ENCODE measurements at regions not wholly inside any gene's neighbourhood (a gene's known extent, or its start where the extent isn't known, plus 50 kb on each side); places are given as distances from the start of the nearest gene placed in this dataset.
"Not testable (repeated sequence)": the region's sequence is repeated elsewhere in the genome, so short reads cannot be mapped to it uniquely, and the experiment has no call there.

DNA sequence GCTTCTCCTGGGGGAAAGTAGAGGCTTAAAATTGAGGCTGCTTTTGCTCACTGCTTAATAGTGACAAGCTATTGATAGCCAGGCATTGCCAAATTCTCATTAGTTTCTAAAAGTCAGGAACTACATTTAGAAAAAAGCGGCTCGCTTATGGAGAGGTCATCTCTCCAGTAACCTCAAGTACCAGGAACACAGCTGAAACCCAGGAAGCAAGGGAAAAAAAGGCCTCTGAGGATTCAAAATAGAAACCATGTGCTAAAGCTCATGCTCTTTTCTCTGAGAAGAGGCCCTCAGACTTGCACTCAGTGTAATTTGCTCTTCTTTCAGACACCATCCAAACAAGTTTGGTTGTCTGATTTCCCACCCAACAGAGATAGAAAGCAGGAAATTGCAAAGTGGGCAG is 261.4 kb upstream of the USP25 start (continued):
- no peak for TF ChIP-seq MZF1 (tag by site-specific recombination; IDR thresholded peaks at IDR 0.05; ENCODE audit: borderline replicate concordance)

DNA sequence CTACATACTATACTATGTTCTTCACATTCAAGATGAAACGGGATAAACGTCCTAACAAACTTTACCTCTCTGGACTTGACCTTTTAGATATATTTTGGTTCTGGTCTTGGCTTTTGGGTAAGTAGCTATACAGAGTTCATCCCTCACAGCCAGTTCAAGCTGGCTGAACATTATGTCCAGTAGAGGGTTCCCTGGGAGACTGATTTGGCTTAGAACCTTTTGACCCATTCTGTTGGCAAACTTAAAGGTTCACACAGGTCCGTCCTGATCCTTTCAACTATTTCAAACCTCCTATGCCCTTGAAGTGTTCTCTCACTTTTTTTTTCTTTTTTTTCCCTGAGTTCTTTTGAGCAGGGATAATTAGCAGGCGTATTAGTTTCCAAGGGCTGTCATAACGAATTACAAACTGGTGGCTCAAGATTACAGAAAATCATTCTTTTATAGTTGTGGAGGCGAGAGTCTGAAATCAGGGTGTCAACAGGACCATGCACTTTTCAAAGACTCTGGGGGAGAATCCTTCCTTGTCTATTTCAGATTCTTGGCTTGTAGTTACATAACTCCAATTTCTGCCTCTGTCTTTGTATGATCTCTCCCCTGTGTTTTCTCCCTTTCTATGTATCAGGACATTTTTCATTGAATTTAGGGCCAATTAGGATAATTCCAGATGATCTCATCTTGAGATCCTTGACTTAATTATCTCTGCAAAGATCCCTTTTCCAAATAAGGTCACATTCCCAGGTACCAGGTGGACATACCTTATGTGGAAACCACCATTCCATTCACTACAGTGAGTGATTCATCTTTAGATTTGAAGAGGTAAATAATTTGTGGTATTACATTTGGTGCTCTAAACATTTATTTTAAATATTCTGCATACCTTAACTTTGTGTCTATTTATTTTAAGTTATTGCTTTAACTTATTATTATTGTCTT is 257.4 kb upstream of the USP25 start:
- no peaks in the 10 kb centered on the region for H3K9me3 ChIP-seq (ENCODE audit: control insufficient read depth, insufficient read depth, low read depth, low read length)
- CTCF ChIA-PET, result no interaction called here
- no peaks in the 10 kb centered on the region for H3K4me1 ChIP-seq (ENCODE audit: control insufficient read depth, insufficient read depth, low read length)
- H3K4me3 ChIP-seq (ENCODE audit: low read depth, low read length), result no peak overlapping the region
- POLR2A ChIA-PET, result no interaction called here
- no peak overlapping the region for H3K27ac ChIP-seq (ENCODE audit: extremely low read depth, low read depth, low read length)
- H3K36me3 ChIP-seq (ENCODE audit: control insufficient read depth in 2 of 2, insufficient read depth in 1 of 2, low read length in 2 of 2), result no peaks in the 10 kb centered on the region
- TF ChIP-seq ZNF521 (tag by site-specific recombination; IDR thresholded peaks at IDR 0.05), result no peak
- no peak for TF ChIP-seq ZNF169 (tag by site-specific recombination; IDR thresholded peaks at IDR 0.05)
- no peak for TF ChIP-seq ZFHX2 (tag by site-specific recombination; conservative IDR thresholded peaks at IDR 0.05)
- no peak for TF ChIP-seq ZNF157 (tag by site-specific recombination; IDR thresholded peaks at IDR 0.05)
- no peak for TF ChIP-seq ZNF19 (tag by site-specific recombination; IDR thresholded peaks at IDR 0.05; ENCODE audit: low read depth)
- no peak for TF ChIP-seq ZNF366 (tag by site-specific recombination; conservative IDR thresholded peaks at IDR 0.05)
- TF ChIP-seq RBAK (tag by site-specific recombination; IDR thresholded peaks at IDR 0.05), result no peak
- TF ChIP-seq, protein P1, sequence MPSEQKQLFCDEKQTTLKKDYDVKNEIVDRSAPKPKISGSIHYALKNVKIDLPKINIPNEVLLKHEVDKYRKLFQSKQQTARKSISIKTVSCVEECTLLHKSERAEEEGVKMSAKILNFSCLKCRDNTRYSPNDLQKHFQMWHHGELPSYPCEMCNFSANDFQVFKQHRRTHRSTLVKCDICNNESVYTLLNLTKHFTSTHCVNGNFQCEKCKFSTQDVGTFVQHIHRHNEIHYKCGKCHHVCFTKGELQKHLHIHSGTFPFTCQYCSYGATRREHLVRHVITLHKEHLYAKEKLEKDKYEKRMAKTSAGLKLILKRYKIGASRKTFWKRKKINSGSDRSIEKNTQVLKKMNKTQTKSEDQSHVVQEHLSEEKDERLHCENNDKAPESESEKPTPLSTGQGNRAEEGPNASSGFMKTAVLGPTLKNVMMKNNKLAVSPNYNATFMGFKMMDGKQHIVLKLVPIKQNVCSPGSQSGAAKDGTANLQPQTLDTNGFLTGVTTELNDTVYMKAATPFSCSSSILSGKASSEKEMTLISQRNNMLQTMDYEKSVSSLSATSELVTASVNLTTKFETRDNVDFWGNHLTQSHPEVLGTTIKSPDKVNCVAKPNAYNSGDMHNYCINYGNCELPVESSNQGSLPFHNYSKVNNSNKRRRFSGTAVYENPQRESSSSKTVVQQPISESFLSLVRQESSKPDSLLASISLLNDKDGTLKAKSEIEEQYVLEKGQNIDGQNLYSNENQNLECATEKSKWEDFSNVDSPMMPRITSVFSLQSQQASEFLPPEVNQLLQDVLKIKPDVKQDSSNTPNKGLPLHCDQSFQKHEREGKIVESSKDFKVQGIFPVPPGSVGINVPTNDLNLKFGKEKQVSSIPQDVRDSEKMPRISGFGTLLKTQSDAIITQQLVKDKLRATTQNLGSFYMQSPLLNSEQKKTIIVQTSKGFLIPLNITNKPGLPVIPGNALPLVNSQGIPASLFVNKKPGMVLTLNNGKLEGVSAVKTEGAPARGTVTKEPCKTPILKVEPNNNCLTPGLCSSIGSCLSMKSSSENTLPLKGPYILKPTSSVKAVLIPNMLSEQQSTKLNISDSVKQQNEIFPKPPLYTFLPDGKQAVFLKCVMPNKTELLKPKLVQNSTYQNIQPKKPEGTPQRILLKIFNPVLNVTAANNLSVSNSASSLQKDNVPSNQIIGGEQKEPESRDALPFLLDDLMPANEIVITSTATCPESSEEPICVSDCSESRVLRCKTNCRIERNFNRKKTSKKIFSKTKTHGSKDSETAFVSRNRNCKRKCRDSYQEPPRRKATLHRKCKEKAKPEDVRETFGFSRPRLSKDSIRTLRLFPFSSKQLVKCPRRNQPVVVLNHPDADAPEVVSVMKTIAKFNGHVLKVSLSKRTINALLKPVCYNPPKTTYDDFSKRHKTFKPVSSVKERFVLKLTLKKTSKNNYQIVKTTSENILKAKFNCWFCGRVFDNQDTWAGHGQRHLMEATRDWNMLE (tag by site-specific recombination; conservative IDR thresholded peaks at IDR 0.05; ENCODE audit: low read depth), result no peak
- no peak for TF ChIP-seq ZNF830 (tag by site-specific recombination; IDR thresholded peaks at IDR 0.05; ENCODE audit: low read depth)

DNA sequence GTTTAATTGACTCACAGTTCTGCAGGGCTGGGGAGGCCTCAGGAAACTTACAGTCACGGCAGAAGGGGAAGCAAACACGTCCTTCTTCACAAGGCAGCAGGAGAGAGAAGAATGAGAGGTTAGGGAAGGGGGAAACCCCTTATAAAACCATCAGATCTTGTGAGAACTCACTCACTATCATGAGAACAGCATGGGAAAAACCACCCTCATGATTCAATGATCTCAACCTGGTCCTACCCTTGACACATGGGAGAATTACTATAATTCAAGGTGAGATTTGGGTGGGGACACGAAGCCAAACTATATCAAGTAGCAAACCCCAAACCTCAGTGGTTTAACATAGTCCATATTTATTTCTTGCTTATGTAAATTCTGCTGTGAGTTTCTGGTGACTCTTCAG is 252.0 kb upstream of the USP25 start:
- H3K9me3 ChIP-seq (ENCODE audit: control insufficient read depth, insufficient read depth, low read depth, low read length); H3K4me3 ChIP-seq (ENCODE audit: low read depth, low read length); H3K36me3 ChIP-seq (ENCODE audit: control insufficient read depth in 2 of 2, insufficient read depth in 1 of 2, low read length in 2 of 2); H3K27ac ChIP-seq (ENCODE audit: extremely low read depth, low read depth, low read length); H3K4me1 ChIP-seq (ENCODE audit: control insufficient read depth, insufficient read depth, low read length); POLR2A ChIA-PET: not testable (repeated sequence)
- CTCF ChIA-PET, result interaction anchor here (1.0 kb wide), 1 partner anchor 613 kb away, joined by 3 read pairs; no protein-coding TSS in a partner anchor

DNA sequence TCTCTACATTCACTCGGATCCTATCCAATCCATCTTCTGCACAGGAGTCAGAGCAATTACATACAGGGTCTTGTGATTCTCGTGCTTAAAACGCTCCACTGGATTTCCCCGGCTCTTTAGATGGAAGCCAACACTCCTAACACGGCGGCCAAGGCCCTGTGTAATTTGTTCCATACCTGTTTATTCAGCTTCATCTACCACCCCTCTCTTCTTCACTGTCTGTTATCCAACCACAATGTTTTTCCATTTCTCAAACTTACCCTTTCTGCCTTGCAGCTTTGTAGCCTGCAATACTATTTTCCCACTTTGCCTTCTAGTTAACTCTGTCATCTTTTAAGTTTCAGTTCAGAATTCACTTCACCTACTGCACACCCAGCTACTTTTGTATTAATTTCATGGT is 249.6 kb upstream of the USP25 start:
- Histone ChIP-seq H3K9me3 (ENCODE audit: control insufficient read depth, insufficient read depth, low read depth, low read length) (no peaks in the 10 kb centered on the region), H3K36me3 (ENCODE audit: control insufficient read depth in 2 of 2, insufficient read depth in 1 of 2, low read length in 2 of 2) (no peaks in the 10 kb centered on the region), H3K4me3 (ENCODE audit: low read depth, low read length) (no peak overlapping the region), H3K27ac (ENCODE audit: extremely low read depth, low read depth, low read length) (no peak overlapping the region), H3K4me1 (ENCODE audit: control insufficient read depth, insufficient read depth, low read length) (no peaks in the 10 kb centered on the region)
- ChIA-PET POLR2A (no interaction called here), CTCF (interaction anchor here (0.6 kb wide), 2 partner anchors 250 to 1227 kb away, joined by 3 to 4 read pairs; no protein-coding TSS in a partner anchor)
- TF ChIP-seq ZNF76 (tag by site-specific recombination; IDR thresholded peaks at IDR 0.05; ENCODE audit: borderline replicate concordance, low read depth), result no peak
- no peak for TF ChIP-seq ZNF433 (tag by site-specific recombination; IDR thresholded peaks at IDR 0.05; ENCODE audit: low read depth)
- TF ChIP-seq, protein P2, sequence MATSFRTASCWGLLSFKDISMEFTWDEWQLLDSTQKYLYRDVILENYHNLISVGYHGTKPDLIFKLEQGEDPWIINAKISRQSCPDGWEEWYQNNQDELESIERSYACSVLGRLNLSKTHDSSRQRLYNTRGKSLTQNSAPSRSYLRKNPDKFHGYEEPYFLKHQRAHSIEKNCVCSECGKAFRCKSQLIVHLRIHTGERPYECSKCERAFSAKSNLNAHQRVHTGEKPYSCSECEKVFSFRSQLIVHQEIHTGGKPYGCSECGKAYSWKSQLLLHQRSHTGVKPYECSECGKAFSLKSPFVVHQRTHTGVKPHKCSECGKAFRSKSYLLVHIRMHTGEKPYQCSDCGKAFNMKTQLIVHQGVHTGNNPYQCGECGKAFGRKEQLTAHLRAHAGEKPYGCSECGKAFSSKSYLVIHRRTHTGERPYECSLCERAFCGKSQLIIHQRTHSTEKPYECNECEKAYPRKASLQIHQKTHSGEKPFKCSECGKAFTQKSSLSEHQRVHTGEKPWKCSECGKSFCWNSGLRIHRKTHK (tag by site-specific recombination; IDR thresholded peaks at IDR 0.05), result no peak
- no peak for TF ChIP-seq ZNF426 (tag by site-specific recombination; IDR thresholded peaks at IDR 0.05)
- TF ChIP-seq ZNF561 (tag by site-specific recombination; IDR thresholded peaks at IDR 0.05; ENCODE audit: borderline replicate concordance), result no peak
- no peak for TF ChIP-seq ZNF843 (tag by site-specific recombination; IDR thresholded peaks at IDR 0.05)
- TF ChIP-seq HOXA7 (CRISPR knock-in tag; IDR thresholded peaks at IDR 0.05; ENCODE audit: borderline replicate concordance), result no peak
- TF ChIP-seq ZBTB1 (tag by site-specific recombination; IDR thresholded peaks at IDR 0.05), result no peak
- TF ChIP-seq, protein P3, sequence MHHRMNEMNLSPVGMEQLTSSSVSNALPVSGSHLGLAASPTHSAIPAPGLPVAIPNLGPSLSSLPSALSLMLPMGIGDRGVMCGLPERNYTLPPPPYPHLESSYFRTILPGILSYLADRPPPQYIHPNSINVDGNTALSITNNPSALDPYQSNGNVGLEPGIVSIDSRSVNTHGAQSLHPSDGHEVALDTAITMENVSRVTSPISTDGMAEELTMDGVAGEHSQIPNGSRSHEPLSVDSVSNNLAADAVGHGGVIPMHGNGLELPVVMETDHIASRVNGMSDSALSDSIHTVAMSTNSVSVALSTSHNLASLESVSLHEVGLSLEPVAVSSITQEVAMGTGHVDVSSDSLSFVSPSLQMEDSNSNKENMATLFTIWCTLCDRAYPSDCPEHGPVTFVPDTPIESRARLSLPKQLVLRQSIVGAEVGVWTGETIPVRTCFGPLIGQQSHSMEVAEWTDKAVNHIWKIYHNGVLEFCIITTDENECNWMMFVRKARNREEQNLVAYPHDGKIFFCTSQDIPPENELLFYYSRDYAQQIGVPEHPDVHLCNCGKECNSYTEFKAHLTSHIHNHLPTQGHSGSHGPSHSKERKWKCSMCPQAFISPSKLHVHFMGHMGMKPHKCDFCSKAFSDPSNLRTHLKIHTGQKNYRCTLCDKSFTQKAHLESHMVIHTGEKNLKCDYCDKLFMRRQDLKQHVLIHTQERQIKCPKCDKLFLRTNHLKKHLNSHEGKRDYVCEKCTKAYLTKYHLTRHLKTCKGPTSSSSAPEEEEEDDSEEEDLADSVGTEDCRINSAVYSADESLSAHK (tag by site-specific recombination; IDR thresholded peaks at IDR 0.05), result no peak
- TF ChIP-seq ZNF121 (tag by site-specific recombination; IDR thresholded peaks at IDR 0.05), result no peak
- TF ChIP-seq ZNF629 (tag by site-specific recombination; IDR thresholded peaks at IDR 0.05), result no peak

Data from HEK293 (cell line).